ENCODE measurements at regions not wholly inside any gene's neighbourhood (a gene's known extent, or its start where the extent isn't known, plus 50 kb on each side); places are given as distances from the start of the nearest gene placed in this dataset.
"Not testable (repeated sequence)": the region's sequence is repeated elsewhere in the genome, so short reads cannot be mapped to it uniquely, and the experiment has no call there.

GRCh38 chr11:79610139-79610538 is 169.3 kb upstream of the TENM4 start:
- 92 to 100% methylated on average over 1 of the region's 1 CpG for WGBS, 2 experiments (ENCODE audit: insufficient coverage in 1 of 2, insufficient read length in 1 of 2)
- Histone ChIP-seq H3K4me1 (ENCODE audit: control insufficient read depth, insufficient read depth, low read length) (no peaks in the 10 kb centered on the region), H3K9ac (ENCODE audit: extremely low read depth, low read length, poor library complexity, severe bottlenecking) (no peak overlapping the region), H3K27ac (ENCODE audit: low read depth, low read length) (no peak overlapping the region), H3K4me3 (ENCODE audit: low read length) (no peak overlapping the region), H3K27me3 (ENCODE audit: control insufficient read depth, insufficient read depth, low read length, poor library complexity, severe bottlenecking) (peaks cover 15% of the 10 kb centered on the region), H3K9me3 (ENCODE audit: control insufficient read depth, low read length) (no peaks in the 10 kb centered on the region), H3K36me3 (ENCODE audit: control insufficient read depth, insufficient read depth, low read length) (no peaks in the 10 kb centered on the region)
- no peak overlapping the region for H3K4me3 Mint-ChIP-seq
- H3K27me3 Mint-ChIP-seq (ENCODE audit: insufficient read depth), result peaks cover 11% of the 10 kb centered on the region
- TF ChIP-seq CTCF (conservative IDR thresholded peaks at IDR 0.05), result no peak
- peaks cover 1% of the 10 kb centered on the region for H3K9me3 Mint-ChIP-seq
- no peaks in the 10 kb centered on the region for H3K4me1 Mint-ChIP-seq
- no peak for DNase-seq
- no peak overlapping the region for H3K27ac Mint-ChIP-seq
- H3K36me3 Mint-ChIP-seq (ENCODE audit: low read depth), result no peaks in the 10 kb centered on the region

- Mint-ChIP-seq H3K4me3 (no peak overlapping the region), H3K36me3 (ENCODE audit: low read depth) (no peaks in the 10 kb centered on the region), H3K27ac (no peak overlapping the region), H3K9me3 (peaks cover 1% of the 10 kb centered on the region), H3K4me1 (no peaks in the 10 kb centered on the region), H3K27me3 (ENCODE audit: insufficient read depth) (peaks cover 10% of the 10 kb centered on the region)
- H3K9me3 ChIP-seq (ENCODE audit: control insufficient read depth, low read length), result no peaks in the 10 kb centered on the region
- H3K9ac ChIP-seq (ENCODE audit: extremely low read depth, low read length, poor library complexity, severe bottlenecking), result no peak overlapping the region
- H3K27ac ChIP-seq (ENCODE audit: low read depth, low read length), result no peak overlapping the region
- no peak for TF ChIP-seq CTCF (conservative IDR thresholded peaks at IDR 0.05)
- no peaks in the 10 kb centered on the region for H3K4me1 ChIP-seq (ENCODE audit: control insufficient read depth, insufficient read depth, low read length)
- no peak for DNase-seq
- H3K36me3 ChIP-seq (ENCODE audit: control insufficient read depth, insufficient read depth, low read length), result no peaks in the 10 kb centered on the region
- H3K4me3 ChIP-seq (ENCODE audit: low read length), result no peak overlapping the region
- peaks cover 8% of the 10 kb centered on the region for H3K27me3 ChIP-seq (ENCODE audit: control insufficient read depth, insufficient read depth, low read length, poor library complexity, severe bottlenecking)
- WGBS, 2 experiments (ENCODE audit: insufficient coverage in 1 of 2, insufficient read length in 1 of 2), result 85 to 87% methylated on average over 2 of the region's 2 CpGs
These were observed 168.7 kb upstream of the TENM4 start for GRCh38 chr11:79609511-79609910.

- H3K4me1 ChIP-seq (ENCODE audit: control insufficient read depth, insufficient read depth, low read length); H3K4me3 Mint-ChIP-seq; H3K4me1 Mint-ChIP-seq; H3K9me3 Mint-ChIP-seq; H3K4me3 ChIP-seq (ENCODE audit: low read length); H3K36me3 ChIP-seq (ENCODE audit: control insufficient read depth, insufficient read depth, low read length); H3K9me3 ChIP-seq (ENCODE audit: control insufficient read depth, low read length); DNase-seq; H3K27me3 Mint-ChIP-seq (ENCODE audit: insufficient read depth); H3K27me3 ChIP-seq (ENCODE audit: control insufficient read depth, insufficient read depth, low read length, poor library complexity, severe bottlenecking); H3K27ac Mint-ChIP-seq; H3K27ac ChIP-seq (ENCODE audit: low read depth, low read length); H3K36me3 Mint-ChIP-seq (ENCODE audit: low read depth); H3K9ac ChIP-seq (ENCODE audit: extremely low read depth, low read length, poor library complexity, severe bottlenecking): not testable (repeated sequence)
- WGBS, 2 experiments (ENCODE audit: insufficient coverage in 1 of 2, insufficient read length in 1 of 2), result 91% methylated on average over 3 of the region's 3 CpGs; no CpG with 5 or more reads in 1 of the 2 experiments
These were observed 165.6 kb upstream of the TENM4 start for GRCh38 chr11:79606461-79606860.

- DNase-seq, result peak; percentile 68
- TF ChIP-seq CTCF (conservative IDR thresholded peaks at IDR 0.05), result no peak
- Histone ChIP-seq H3K4me1 (ENCODE audit: control insufficient read depth, insufficient read depth, low read length) (no peaks in the 10 kb centered on the region), H3K27ac (ENCODE audit: low read depth, low read length) (no peak overlapping the region), H3K9ac (ENCODE audit: extremely low read depth, low read length, poor library complexity, severe bottlenecking) (no peak overlapping the region), H3K36me3 (ENCODE audit: control insufficient read depth, insufficient read depth, low read length) (no peaks in the 10 kb centered on the region), H3K27me3 (ENCODE audit: control insufficient read depth, insufficient read depth, low read length, poor library complexity, severe bottlenecking) (no peaks in the 10 kb centered on the region), H3K9me3 (ENCODE audit: control insufficient read depth, low read length) (no peaks in the 10 kb centered on the region), H3K4me3 (ENCODE audit: low read length) (no peak overlapping the region)
- 82 to 84% methylated on average over 6 to 12 of the region's 12 CpGs for WGBS, 2 experiments (ENCODE audit: insufficient coverage in 1 of 2, insufficient read length in 1 of 2)
- H3K4me1 Mint-ChIP-seq, result peaks cover 4% of the 10 kb centered on the region
- H3K4me3 Mint-ChIP-seq, result no peak overlapping the region
- H3K27ac Mint-ChIP-seq, result no peak overlapping the region
- H3K27me3 Mint-ChIP-seq (ENCODE audit: insufficient read depth), result no peaks in the 10 kb centered on the region
- H3K36me3 Mint-ChIP-seq (ENCODE audit: low read depth), result no peaks in the 10 kb centered on the region
- no peaks in the 10 kb centered on the region for H3K9me3 Mint-ChIP-seq
These were observed 159.9 kb upstream of the TENM4 start for GRCh38 chr11:79600711-79601110.

All from endodermal cell (in vitro differentiated cells).